ENCODE measurements at regions not wholly inside any gene's neighbourhood (a gene's known extent, or its start where the extent isn't known, plus 50 kb on each side); places are given as distances from the start of the nearest gene placed in this dataset.

DNA sequence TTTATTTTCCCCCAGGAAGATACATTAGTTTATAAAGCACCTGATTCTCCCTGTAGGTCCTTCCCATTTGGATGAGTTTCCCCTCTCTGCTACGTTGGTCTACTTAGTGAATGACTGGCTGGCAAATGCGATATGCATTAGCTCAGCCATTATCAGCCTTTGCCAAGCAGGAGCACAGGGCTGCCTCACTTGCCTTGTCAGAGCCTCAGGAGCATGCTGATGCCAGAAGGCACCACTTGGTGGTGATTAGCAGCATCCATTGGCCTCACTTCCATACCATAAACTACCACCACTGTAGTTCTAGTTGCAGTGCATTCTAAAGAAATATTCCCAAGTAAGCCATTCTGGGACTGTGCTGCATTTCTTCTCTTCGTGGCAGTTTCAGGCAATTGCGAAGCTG is 442.8 kb upstream of the CHST9 start:
- Mint-ChIP-seq H3K9me3 (peaks cover 0 to 7% (median 3%) of the 10 kb centered on the region in 5 donors), H3K4me1 (no peaks in the 10 kb centered on the region), H3K4me3 (no peak overlapping the region), H3K27me3 (no peaks in the 10 kb centered on the region), H3K36me3 (no peaks in the 10 kb centered on the region), H3K27ac (no peak overlapping the region)
- CTCF ChIA-PET = no interaction called here
- POLR2A ChIA-PET = no interaction called here
- Histone ChIP-seq H3K27me3 (ENCODE audit: insufficient read depth, low read length, poor library complexity, severe bottlenecking) (no peaks in the 10 kb centered on the region), H3K9me3 (ENCODE audit: low read length) (no peaks in the 10 kb centered on the region), H3K27ac (ENCODE audit: low read depth, low read length) (no peak overlapping the region), H3K36me3 (ENCODE audit: insufficient read depth, low read length) (no peaks in the 10 kb centered on the region), H3K4me3 (ENCODE audit: low read length) (no peak overlapping the region), H3K4me1 (ENCODE audit: insufficient read depth, low read length) (no peaks in the 10 kb centered on the region)
- no peak for DNase-seq

GRCh38 chr18:27621236-27621890 is 436.3 kb upstream of the CHST9 start:
- Histone ChIP-seq H3K4me3 (ENCODE audit: low read length) (no peak overlapping the region), H3K4me1 (ENCODE audit: insufficient read depth, low read length) (no peaks in the 10 kb centered on the region), H3K27ac (ENCODE audit: low read depth, low read length) (no peak overlapping the region), H3K9me3 (ENCODE audit: low read length) (no peaks in the 10 kb centered on the region), H3K27me3 (ENCODE audit: insufficient read depth, low read length, poor library complexity, severe bottlenecking) (no peaks in the 10 kb centered on the region), H3K36me3 (ENCODE audit: insufficient read depth, low read length) (no peaks in the 10 kb centered on the region)
- Mint-ChIP-seq H3K4me1 (no peaks in the 10 kb centered on the region), H3K27ac (no peak overlapping the region), H3K9me3 (peaks cover 0 to 7% (median 3%) of the 10 kb centered on the region in 5 donors), H3K36me3 (no peaks in the 10 kb centered on the region), H3K27me3 (no peaks in the 10 kb centered on the region), H3K4me3 (no peak overlapping the region)
- ChIA-PET POLR2A (no interaction called here), CTCF (no interaction called here)
- no peak for DNase-seq

GRCh38 chr18:27619906-27620305 is 434.8 kb upstream of the CHST9 start:
- Histone ChIP-seq H3K27ac (ENCODE audit: low read depth, low read length) (no peak overlapping the region), H3K9me3 (ENCODE audit: low read length) (no peaks in the 10 kb centered on the region), H3K4me3 (ENCODE audit: low read length) (no peak overlapping the region), H3K4me1 (ENCODE audit: insufficient read depth, low read length) (no peaks in the 10 kb centered on the region), H3K27me3 (ENCODE audit: insufficient read depth, low read length, poor library complexity, severe bottlenecking) (no peaks in the 10 kb centered on the region), H3K36me3 (ENCODE audit: insufficient read depth, low read length) (no peaks in the 10 kb centered on the region)
- no peak for DNase-seq
- H3K9me3 Mint-ChIP-seq = peaks cover 0 to 13% (median 0%) of the 10 kb centered on the region in 5 donors
- ChIA-PET POLR2A (no interaction called here), CTCF (no interaction called here)
- no peaks in the 10 kb centered on the region for H3K4me1 Mint-ChIP-seq
- no peaks in the 10 kb centered on the region for H3K36me3 Mint-ChIP-seq
- H3K27ac Mint-ChIP-seq = no peak overlapping the region
- H3K4me3 Mint-ChIP-seq = no peak overlapping the region
- no peaks in the 10 kb centered on the region for H3K27me3 Mint-ChIP-seq

- POLR2A ChIA-PET = no interaction called here
- no peak overlapping the region for H3K27ac ChIP-seq (ENCODE audit: low read depth, low read length)
- Mint-ChIP-seq H3K36me3 (no peaks in the 10 kb centered on the region), H3K27me3 (no peaks in the 10 kb centered on the region), H3K4me3 (no peak overlapping the region), H3K9me3 (peaks cover 0 to 16% (median 0%) of the 10 kb centered on the region in 5 donors), H3K4me1 (no peaks in the 10 kb centered on the region), H3K27ac (no peak overlapping the region)
- no peaks in the 10 kb centered on the region for H3K4me1 ChIP-seq (ENCODE audit: insufficient read depth, low read length)
- no peak overlapping the region for H3K4me3 ChIP-seq (ENCODE audit: low read length)
- H3K9me3 ChIP-seq (ENCODE audit: low read length) = no peaks in the 10 kb centered on the region
- no peak for DNase-seq
- no peaks in the 10 kb centered on the region for H3K36me3 ChIP-seq (ENCODE audit: insufficient read depth, low read length)
- CTCF ChIA-PET = no interaction called here
- no peaks in the 10 kb centered on the region for H3K27me3 ChIP-seq (ENCODE audit: insufficient read depth, low read length, poor library complexity, severe bottlenecking)
Measured at GRCh38 chr18:27619090-27619772, 434.1 kb upstream of the CHST9 start.

DNA sequence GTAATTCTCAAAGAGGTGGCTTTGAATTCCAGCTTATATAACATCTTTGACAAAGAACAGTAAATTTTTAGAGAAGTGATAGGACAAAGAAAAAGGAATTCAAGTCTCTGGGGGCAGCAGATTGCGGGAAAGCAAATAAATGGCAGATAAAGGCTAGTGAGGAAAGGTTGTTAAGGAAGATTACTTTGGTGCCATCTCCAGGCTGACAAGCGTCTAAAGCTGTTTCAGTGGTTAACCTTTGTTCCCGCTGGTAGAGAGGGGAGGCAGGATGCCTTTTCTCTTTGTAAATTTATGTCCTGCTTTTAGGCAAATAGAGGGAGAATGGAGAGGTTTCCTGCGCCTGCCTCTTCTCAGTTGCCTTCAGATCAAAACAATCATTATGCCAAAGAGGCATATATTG is 431.2 kb upstream of the CHST9 start:
- Mint-ChIP-seq H3K36me3 (no peaks in the 10 kb centered on the region), H3K4me1 (no peaks in the 10 kb centered on the region), H3K9me3 (peaks cover 0 to 16% (median 0%) of the 10 kb centered on the region in 5 donors), H3K27ac (no peak overlapping the region), H3K27me3 (no peaks in the 10 kb centered on the region), H3K4me3 (no peak overlapping the region)
- no peaks in the 10 kb centered on the region for H3K36me3 ChIP-seq (ENCODE audit: insufficient read depth, low read length)
- no peaks in the 10 kb centered on the region for H3K9me3 ChIP-seq (ENCODE audit: low read length)
- no peak overlapping the region for H3K27ac ChIP-seq (ENCODE audit: low read depth, low read length)
- no peaks in the 10 kb centered on the region for H3K27me3 ChIP-seq (ENCODE audit: insufficient read depth, low read length, poor library complexity, severe bottlenecking)
- CTCF ChIA-PET = no interaction called here
- POLR2A ChIA-PET = no interaction called here
- DNase-seq = no peak
- H3K4me1 ChIP-seq (ENCODE audit: insufficient read depth, low read length) = no peaks in the 10 kb centered on the region
- H3K4me3 ChIP-seq (ENCODE audit: low read length) = no peak overlapping the region

GRCh38 chr18:27614951-27615844 is 430.1 kb upstream of the CHST9 start:
- H3K4me1 Mint-ChIP-seq = no peaks in the 10 kb centered on the region

GRCh38 chr18:27609221-27609620 is 424.1 kb upstream of the CHST9 start:
- no peak overlapping the region for H3K27ac Mint-ChIP-seq
- CTCF ChIA-PET = no interaction called here

More at GRCh38 chr18:27614951-27615844, 430.1 kb upstream of the CHST9 start:
- H3K36me3 Mint-ChIP-seq = no peaks in the 10 kb centered on the region
- H3K27me3 Mint-ChIP-seq = no peaks in the 10 kb centered on the region
- Histone ChIP-seq H3K27me3 (ENCODE audit: insufficient read depth, low read length, poor library complexity, severe bottlenecking) (no peaks in the 10 kb centered on the region), H3K4me1 (ENCODE audit: insufficient read depth, low read length) (no peaks in the 10 kb centered on the region), H3K9me3 (ENCODE audit: low read length) (no peaks in the 10 kb centered on the region), H3K36me3 (ENCODE audit: insufficient read depth, low read length) (no peaks in the 10 kb centered on the region), H3K4me3 (ENCODE audit: low read length) (no peak overlapping the region), H3K27ac (ENCODE audit: low read depth, low read length) (no peak overlapping the region)
- POLR2A ChIA-PET = no interaction called here
- CTCF ChIA-PET = no interaction called here
- H3K4me3 Mint-ChIP-seq = no peak overlapping the region
- no peak overlapping the region for H3K27ac Mint-ChIP-seq
- no peak for DNase-seq
- peaks cover 0 to 16% (median 0%) of the 10 kb centered on the region in 5 donors for H3K9me3 Mint-ChIP-seq

GRCh38 chr18:27608742-27609141 is 423.6 kb upstream of the CHST9 start:
- no peak overlapping the region for H3K4me3 Mint-ChIP-seq
- Histone ChIP-seq H3K27ac (ENCODE audit: low read depth, low read length) (no peak overlapping the region), H3K36me3 (ENCODE audit: insufficient read depth, low read length) (no peaks in the 10 kb centered on the region), H3K4me3 (ENCODE audit: low read length) (no peak overlapping the region), H3K9me3 (ENCODE audit: low read length) (no peaks in the 10 kb centered on the region), H3K4me1 (ENCODE audit: insufficient read depth, low read length) (no peaks in the 10 kb centered on the region), H3K27me3 (ENCODE audit: insufficient read depth, low read length, poor library complexity, severe bottlenecking) (no peaks in the 10 kb centered on the region)
- no peak overlapping the region for H3K27ac Mint-ChIP-seq
- no peak for DNase-seq
- no peaks in the 10 kb centered on the region for H3K36me3 Mint-ChIP-seq
- POLR2A ChIA-PET = no interaction called here
- CTCF ChIA-PET = no interaction called here
- no peaks in the 10 kb centered on the region for H3K4me1 Mint-ChIP-seq
- peaks cover 0 to 2% (median 0%) of the 10 kb centered on the region in 5 donors for H3K9me3 Mint-ChIP-seq
- H3K27me3 Mint-ChIP-seq = no peaks in the 10 kb centered on the region

More at GRCh38 chr18:27609221-27609620, 424.1 kb upstream of the CHST9 start:
- Mint-ChIP-seq H3K9me3 (peaks cover 0 to 2% (median 0%) of the 10 kb centered on the region in 5 donors), H3K4me3 (no peak overlapping the region), H3K4me1 (no peaks in the 10 kb centered on the region), H3K27me3 (no peaks in the 10 kb centered on the region), H3K36me3 (no peaks in the 10 kb centered on the region)
- no peak overlapping the region for H3K4me3 ChIP-seq (ENCODE audit: low read length)
- H3K4me1 ChIP-seq (ENCODE audit: insufficient read depth, low read length) = no peaks in the 10 kb centered on the region
- H3K27ac ChIP-seq (ENCODE audit: low read depth, low read length) = no peak overlapping the region
- no peaks in the 10 kb centered on the region for H3K9me3 ChIP-seq (ENCODE audit: low read length)
- H3K36me3 ChIP-seq (ENCODE audit: insufficient read depth, low read length) = no peaks in the 10 kb centered on the region
- POLR2A ChIA-PET = no interaction called here
- no peaks in the 10 kb centered on the region for H3K27me3 ChIP-seq (ENCODE audit: insufficient read depth, low read length, poor library complexity, severe bottlenecking)
- DNase-seq = no peak

Data from CD8-positive, alpha-beta memory T cell (primary cell).